DMS114 treated with DMSO at 0.1 percent for 48 hours (cell line): ENCODE measurements at regions not wholly inside any gene's neighbourhood (a gene's known extent, or its start where the extent isn't known, plus 50 kb on each side); places are given as distances from the start of the nearest gene placed in this dataset.

Experiments
- DNase-seq: peaks from one replicate; lab custom pipeline; 2025; ENCODE audit not compliant: unreplicated experiment; lab: John Stamatoyannopoulos, UW

DNA sequence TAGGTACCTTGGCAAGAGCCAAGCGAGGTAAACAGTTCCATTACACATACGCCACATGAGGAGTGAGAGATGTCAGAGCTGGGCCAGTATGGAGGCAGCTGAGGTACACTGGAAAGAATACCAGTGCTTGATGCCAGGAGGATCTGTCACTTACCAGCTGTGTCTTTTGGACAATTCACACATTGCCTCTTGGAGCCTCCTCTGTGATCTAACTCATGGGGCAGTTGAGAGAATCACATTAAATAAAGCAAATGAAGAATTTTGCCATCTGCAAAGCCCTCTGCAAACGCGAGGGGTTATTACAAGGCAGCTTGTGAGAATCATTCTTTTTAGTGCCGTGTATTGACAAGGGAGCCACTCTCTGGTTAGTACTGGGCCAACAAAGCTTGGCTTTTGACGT, 429.7 kb upstream of the KLF4 start:
- DNase-seq, result no peak

DNA sequence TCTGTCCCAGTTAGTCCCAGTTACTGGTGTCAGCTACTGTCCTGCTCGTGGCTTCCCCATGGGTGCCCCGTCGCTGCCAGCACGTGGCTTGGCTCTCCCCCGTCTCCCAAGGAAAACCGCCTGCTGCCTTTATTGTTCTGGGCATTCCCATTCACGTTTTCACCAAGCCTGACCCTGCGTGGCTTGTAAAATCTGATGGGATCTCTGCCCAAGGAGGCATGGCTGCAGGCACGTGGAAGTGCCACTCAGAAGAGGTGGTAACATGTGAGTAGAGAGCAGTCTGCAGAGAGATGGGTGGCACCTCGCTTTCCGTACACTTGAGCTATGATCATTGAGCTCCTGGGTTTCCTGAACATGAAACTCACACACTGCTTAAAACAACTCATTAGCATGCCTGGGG, 429.2 kb upstream of the KLF4 start:
- no peak for DNase-seq

DNA sequence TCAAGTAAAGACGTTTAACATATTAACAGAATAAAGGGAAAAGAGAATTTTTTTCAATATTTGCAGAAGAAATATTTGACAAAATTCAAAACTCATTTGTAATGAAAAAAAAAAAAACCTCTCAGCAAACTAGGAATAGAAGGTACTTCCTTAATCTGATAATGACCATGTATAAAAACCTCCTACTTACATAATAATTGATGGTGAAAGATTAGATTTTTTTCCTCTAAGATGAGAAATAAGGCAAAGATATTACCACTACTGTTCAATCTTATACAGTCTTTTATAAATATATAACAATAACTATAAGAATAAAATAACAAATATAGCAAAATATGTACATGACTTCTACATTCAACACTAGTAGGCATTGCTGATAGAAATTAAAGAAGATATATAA, 424.6 kb upstream of the KLF4 start:
- DNase-seq, result no peak

DNA sequence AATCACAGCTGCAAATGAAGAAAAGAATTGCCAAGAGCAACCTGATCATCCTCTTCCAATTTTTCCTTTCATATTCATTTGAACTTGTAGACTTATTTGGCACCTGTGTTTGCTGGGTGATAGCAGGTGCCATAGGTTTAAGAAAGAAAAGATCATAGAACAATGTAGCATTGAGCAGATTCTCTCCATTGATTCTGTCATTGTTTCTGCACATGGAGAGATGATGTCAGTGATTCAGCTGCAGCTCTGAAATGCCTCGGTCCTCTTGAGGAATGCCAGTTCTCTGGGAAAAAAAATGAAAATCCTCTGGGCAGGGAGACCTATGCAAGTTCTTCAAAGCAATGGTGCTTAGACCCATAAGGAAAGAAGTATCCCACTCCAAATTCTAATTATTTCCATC, 418.1 kb upstream of the KLF4 start:
- no peak for DNase-seq

DNA sequence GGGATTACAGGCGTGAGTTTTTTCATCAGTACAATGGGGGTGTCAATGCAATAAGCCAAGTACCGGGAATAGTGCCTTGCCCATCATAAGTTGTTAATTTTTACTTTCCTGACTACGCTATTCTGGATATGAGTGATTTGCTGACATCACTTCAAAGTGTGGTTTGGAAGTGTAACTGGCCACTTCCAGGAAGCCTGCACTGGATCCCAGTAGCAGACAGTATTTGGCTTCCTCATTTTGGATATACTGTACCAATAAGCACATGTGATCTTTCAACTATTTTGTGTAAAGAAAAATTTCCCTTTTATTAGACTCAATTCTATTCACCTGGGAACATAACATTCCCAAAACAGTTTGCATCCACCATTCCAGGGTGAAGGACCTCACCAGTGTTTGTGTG, 417.7 kb upstream of the KLF4 start:
- no peak for DNase-seq

DNA sequence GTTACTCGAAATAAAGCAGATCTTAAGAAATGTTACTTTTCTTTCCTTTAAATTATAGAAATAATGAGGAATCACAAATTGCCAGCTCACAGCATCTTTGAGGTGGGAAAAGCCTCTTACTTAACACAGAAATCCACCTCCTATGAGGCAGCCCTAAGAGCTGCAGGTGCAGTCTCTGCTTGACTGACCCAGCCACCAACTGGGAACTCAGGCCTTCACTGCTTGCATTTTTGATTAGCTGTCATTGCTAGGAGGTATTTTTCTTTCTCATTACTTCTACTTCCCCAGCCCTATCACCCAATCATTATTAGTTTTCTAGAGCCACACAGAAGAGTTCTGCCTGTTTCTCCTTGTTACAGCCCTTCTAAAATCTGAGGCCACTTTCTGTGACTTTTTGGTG, 416.5 kb upstream of the KLF4 start:
- no peak for DNase-seq

DNA sequence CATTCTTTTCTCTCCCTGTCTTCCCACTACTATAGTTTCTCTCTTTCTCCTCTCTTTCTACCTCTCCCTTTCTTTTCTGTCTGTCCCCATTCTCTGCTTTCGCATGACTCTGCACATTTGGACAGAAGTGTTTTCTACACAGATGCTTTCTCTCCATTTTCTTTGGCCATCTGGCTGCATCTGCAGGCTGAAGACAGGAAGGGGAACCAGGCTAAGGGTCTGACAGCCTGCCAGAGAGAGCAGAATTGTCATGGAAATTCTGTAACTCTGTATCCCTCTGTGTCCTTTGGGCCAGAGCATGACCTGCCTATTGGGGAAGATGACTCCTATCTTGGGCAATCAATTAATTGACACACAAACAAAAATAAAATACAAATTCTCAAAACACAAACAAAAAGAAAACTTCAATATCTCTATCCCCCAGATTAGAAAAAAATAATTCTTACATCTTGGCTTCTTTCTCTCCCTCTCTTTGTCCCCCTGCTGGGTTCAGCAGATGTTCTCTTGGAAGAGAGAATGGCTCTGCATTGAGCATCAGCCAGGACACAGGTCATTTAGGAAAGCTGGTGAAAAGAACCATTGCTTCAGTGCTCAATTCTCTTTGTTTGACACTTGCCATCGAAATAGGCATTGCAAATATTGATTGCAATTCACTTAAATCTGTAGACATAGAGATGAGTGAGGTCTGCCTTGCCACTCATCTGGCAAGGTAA, 415.9 kb upstream of the KLF4 start:
- DNase-seq, result no peak

DNA sequence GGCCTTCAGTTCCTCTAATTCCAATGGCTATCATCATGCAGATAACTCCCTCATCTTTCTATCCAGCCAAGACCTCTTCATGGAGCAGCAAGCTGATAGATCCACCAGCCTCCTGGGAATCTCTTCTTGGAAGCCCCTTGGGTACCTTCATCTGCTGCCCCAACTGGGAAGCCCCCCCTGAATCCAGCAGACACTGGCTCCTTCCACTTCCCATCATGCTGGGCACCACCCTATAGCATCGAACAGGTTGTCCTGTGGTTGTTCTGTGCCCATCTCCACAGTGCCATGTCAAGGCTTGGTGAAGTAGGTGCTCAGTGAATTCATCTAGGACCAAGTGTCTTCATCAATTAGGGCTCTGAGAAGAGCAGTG, 410.4 kb upstream of the KLF4 start:
- DNase-seq, result no peak

DNA sequence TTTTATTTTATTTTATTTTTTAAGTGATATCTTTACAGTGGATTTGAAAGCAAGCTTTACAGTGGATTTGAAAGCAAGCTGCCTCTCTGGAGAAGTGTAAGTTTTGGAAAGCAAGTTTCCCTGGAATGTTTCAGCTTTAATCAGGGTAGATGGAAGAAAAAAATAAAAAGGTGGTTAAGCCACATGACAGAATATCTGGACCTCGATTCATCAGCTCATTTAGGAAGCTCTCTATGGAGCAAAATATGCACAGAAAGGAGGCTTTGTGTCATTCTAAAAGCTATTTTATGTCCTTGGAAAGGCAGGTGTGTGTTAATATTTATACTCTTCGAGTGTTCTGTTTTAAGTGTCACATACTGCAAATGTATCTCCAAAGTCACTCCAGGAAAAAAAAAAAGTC, 409.2 kb upstream of the KLF4 start:
- no peak for DNase-seq

DNA sequence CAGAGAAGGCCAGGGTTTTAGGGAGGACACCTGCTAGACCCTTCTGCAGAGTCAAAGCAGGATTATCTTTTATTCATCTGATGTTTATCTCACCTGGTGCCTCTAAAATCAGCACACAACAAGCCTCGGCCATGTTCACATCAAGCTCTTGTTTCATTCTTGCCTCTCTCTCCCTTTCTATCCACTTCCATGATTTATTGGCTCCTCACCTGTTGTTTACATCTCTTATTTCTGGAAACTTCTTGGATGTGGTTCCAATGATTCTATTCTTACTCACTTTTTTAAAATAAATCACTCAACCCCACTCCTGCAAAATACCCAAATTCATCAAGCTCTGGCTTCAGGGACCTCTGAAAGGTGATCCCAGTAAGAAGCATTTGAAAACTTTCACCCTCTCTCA, 407.0 kb upstream of the KLF4 start:
- DNase-seq, result no peak

DNA sequence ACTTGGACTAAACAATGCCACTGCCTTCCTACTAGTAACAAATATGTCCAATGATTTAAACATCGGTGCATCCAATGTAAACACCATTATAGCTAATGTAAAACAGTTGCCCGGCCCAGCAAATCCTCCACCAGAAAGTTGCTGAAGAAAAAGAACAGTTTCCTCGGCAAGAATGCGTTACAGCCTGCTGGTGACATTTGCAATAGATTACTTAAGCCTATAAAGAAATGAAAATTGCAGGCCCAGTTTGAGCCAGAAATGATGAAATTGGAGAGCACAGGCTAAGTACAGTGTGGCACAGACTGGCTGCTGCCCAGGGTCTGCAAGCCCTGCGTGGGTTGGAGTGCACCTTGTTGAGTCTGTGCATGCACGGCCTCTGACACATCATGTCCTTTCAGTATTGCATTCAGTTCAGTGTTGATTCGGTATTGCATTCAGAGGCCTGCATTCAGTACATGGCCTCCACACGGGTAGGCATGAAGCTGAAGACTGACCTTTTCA, 406.0 kb upstream of the KLF4 start:
- no peak for DNase-seq

DNA sequence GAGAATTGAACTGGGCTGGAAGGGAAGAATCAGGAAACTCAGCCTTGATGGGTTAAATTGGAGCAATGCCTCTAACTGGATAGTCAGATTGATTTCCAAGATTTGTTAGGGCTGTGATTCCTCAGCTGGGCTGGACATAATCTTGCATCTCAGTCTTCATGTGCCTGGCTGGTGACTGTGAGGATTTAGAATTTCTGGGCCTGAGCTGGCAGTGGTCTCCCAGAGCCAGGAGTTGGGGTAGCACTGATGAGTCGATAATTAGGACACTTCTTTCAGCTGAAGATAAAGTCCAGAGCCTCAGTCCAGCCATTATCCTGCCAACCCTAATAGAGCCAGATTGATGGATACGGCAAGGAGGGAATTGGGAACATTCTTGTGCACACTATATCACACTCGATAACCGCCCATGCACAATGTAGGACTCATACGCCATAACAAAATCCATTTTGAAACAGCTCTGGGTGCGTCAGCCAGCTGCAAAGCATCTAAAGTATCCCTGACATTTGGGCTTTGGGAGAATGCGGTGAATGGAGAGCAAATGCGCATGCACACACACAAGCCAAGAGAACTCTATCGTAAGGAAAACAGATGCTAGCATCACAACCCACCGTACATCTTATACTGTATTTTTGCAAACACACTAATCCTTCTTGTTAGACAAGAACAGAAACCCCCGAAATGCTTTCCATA, 405.1 kb upstream of the KLF4 start:
- DNase-seq, result no peak

DNA sequence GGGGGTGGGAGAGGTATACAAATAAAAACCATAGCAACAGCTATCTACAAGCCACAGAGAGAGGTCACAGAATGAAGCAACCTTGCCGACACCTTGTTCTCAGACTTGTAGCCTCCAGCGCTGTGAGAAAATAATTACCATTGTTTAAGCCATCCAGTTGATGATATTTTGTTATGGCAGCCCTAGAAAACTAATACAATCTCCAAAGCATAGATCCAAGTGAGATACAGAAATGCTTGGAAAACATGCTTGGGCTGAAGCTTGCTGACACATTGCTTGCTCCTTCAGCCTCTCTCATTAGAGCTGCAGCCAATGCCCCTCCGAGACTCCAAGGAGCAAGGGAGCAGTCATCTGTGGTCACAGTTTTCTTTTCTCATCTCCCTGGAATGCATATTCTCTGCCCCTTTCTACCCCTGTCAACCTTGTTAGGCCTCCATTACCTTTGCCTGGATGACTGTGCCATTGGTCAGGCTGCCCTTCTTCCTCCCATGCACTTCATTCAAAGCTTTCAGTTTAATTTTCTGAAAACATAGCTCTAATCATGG, 401.4 kb upstream of the KLF4 start:
- no peak for DNase-seq

DNA sequence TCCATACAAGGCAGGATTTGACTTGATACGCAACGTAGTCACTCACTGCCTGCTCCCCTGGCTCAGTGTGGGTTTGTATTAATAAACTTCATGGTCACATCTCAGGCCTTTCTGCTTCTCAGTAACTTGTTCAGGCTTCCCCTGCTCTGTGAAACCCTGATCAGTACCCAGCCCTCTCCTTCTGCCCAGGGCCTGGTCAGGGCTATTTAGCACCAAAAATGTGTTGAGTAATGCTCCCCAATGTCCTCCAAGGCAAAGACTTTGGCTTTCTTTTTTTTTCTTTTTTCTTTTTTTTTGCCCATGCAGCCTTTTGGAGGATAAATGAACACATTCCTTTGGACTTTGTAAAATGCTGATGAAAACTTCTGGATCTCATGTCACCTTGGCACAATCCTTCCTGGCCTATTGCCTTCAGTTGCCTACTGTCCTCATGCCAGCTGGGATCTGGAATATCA, 399.2 kb upstream of the KLF4 start:
- no peak for DNase-seq

DNA sequence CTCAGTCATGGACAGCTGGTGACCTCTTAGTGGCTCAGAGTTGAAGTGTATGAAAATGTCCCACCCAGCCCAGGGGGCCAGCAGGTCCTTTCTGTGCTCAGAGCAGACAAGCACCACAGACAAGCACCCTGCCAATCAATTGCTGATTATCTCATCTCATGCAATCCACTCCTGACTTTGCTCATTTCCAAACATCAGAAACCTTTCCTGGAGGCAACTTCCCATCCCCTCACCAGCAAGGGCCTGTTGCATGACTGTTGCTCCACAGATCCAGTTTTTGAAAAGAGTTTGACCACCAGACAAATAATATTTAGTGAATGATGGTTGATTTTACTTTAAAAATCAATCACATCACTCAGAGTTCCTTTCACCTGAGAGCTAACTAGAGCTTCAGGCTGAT, 397.3 kb upstream of the KLF4 start:
- no peak for DNase-seq

DNA sequence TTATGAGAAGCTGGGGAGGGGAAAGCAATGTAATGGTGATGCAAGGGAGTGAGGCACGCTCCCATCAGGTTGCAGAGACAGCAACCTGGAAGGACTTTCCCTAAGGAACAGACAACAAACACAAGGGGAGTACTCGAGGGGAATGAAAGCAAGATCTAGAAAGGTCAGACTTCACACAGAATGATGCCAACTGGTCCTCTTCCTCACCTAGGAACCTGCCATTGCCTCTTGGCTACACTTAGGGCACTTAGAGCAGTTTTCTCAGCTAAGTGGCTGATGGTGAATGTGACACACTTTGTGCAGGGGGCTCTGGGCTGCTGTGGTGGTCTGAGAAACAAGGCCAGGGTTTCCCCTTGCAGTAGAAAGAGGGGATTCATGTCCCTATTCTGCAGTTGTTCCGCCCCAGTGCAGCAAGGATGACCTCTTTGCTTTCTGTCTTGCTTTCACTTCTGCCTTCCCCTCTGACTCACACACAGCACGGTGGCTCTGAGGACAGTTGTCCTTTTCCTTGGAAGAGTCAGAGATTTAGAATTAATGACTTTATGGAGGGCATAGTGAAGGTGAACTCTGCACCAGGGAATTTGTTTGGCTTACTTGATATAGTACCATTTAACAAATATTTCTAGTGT, 394.0 kb upstream of the KLF4 start:
- no peak for DNase-seq

DNA sequence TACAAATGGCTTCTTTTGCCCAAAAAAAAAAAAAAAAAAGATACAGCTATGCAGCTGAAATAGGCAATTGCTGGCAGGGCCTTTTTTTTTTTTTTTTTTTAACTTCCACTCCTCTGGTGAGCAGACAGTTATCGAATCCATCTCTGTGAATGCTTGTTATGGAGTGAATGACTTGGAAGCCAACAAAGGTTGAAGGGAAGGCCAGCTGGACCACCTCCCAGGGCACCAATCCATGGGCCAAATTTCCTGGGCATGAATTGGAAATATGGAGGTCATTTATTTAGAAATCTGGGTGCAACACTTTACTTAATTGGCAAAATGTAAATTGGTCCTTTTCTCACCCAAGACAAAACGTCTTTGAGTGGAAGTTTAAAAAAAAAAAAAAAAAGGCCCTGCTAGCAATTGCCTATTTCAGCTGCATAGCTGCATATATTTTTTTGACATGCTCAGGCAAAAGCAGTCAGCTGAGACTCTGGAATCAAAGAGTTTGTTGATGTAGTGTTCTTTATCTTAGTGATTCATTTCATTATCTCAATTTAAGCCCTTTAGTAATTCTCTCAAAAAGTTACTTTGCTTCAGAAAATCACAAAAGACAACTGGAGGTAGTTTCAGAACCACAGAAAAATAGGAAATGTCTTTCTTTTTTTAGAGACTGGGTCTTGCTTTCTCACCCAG, 392.2 kb upstream of the KLF4 start:
- no peak for DNase-seq

DNA sequence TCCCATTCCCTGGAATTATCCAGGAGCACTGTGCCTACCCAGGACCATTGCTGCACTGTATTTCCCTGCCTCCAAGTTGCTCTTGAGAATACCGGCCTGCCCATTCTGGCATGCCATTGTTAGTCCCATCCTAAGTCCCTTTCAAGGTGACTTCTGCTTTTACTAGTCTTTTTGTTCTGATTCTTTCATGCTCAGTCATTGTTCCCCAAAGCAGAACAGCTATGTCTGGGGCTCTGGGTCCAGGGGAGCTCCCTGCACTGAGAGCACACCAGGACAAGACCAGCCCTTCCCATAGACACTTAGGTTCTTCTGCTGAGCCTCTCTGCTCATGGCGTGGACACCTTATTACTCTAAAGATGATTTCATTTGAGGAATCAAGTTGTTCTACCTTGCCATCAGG, 388.9 kb upstream of the KLF4 start:
- DNase-seq, result no peak

DNA sequence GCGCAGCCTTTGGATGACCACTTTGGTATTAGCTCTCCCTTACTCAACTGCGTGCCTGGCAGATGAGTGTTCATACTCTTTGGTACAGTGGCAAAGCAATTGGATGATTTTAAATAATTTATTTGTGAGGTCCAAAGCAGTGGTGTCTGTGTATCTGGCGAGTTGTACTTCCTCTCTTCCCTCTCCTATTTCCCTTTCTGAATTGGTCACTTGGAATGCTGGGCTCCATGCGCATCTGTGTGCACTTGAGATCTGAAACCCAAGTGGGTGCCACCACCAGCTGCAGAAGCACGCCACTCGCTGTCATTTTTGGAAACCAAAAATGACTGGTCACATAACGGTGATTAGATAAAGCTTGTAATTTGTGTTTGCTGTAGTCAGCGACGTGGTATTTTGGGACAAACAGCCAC, 386.0 kb upstream of the KLF4 start:
- no peak for DNase-seq

DNA sequence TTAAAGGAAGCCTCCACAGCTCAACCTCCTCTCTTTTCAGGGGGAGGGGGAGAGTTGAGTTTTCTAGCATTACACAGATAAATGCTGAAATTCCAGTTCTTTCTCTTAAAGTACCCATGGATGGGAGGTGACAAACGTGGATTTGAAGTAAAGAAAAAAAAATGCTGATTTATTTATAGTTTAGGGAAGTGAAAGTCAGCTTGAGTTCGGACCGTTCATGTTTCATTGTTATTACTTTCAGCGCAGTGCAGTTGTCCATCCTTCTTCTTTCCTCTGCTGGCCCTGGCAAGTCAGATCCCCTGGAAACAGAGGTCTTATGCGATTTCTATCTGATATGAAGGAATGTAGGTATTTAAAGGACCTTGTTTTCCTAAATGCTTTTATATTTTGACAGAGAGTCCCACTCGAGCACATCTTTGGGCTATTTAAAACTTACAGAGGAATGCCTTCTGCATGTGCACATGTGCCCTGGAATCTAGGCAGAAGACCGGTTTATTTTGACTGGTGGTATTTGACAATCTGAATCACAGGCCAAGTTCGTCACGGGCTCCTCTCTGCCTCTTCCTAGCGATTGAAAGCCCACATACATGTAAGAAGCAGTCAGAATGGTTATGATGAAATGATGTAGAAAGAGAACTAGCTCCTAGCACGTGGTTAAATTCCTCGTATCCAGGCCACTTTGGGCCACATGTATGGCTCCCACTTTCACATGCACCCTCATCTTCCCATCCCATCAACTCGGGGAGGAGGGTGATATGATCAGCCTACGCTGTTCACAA, 385.2 kb upstream of the KLF4 start:
- DNase-seq, result no peak

DNA sequence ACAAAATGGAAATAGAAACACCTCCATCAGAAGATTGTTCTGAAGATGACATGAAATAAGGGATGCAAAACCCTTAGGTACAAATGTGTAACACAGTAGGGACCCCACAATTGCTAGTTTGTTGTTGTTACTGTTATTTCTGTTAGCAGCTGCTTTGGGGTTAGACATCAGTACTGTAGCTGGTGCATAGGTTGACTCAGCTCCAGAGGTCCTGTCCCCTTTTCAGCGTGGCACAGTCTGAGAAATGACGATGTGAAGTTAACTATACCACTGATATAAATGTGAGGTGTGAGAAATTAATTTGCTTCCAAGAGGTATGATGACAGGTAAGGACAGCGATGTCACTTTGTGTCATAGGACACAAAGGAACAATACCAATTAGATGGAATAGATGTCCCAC, 384.6 kb upstream of the KLF4 start:
- DNase-seq, result no peak
